ENCODE measurements at regions not wholly inside any gene's neighbourhood (a gene's known extent, or its start where the extent isn't known, plus 50 kb on each side); places are given as distances from the start of the nearest gene placed in this dataset.

DNA sequence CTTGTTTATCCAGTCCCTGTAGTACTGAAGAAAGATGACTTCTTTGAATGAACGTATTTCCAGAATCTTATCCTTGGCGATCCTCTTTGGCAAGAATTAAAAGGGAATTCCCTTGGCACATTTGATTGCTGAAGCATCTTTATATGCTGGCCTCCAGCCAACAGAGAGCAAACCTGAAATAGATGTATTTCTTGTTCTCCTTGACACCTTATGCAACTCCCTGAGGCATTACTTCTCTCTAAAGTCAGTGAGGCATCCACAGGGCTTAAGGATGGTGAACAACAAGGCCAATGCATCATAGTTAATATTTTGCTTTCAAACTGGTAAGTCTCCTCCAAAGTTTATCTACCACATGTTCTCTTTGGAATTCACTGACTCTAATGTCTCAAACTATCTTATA lies 450.9 kb upstream of the THRB start:
- no peak for DNase-seq

DNA sequence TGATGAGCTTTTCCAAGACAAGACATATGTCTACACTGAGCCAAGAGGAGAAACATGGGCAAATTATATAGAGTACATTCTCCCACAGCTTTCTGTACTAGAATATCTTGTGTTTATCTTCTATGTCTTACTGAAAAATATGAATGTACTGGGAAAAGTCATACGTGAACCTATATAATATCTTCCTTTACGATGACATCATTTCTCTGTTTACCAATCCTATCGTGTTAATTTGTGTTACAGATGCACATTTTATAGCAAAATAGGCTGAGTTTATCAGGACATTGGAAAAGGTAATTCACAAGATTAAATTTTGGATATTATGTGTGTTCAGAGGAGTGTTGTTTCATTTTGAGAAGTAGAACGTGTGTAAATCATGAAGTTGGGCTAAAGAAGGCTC lies 452.5 kb upstream of the THRB start:
- DNase-seq, result no peak

DNA sequence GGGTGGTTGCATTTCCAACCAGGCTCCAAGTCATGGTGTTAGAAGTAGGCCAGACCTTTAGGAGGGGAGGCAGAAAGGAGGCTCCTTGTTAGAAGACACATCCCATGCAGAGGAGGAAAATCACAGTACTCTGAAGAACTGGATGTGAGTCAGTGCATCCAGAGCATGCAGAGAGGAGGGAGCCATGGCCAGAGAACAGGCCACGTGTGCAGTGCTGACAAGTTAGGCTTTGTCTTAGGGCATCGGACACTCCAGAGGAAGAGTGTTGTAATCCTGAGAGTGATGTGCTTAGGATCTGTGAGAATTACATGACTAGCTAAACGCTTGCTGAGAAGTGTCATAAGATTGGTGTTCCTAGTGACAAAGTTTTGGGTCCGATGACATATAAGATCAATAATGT lies 456.5 kb upstream of the THRB start:
- DNase-seq, result no peak

DNA sequence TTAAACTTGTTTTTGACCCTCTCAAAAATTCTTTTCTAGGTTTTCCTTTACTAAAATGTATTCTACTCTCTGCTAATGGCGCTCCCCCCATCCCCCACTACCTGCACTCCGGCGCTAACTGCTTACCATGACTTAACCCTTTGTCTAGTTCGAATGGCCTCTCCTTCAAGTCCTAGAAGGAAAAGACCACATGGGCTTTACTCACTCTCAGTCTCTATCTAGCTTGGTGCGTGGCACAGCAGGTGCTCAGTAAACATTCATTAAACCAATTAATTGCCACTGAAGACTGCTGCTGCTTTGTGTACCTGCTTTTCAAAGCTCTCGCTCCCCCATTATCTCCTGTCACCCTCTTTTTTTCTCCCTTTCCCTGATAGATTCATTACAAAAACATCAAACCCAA lies 457.7 kb upstream of the THRB start:
- no peak for DNase-seq

DNA sequence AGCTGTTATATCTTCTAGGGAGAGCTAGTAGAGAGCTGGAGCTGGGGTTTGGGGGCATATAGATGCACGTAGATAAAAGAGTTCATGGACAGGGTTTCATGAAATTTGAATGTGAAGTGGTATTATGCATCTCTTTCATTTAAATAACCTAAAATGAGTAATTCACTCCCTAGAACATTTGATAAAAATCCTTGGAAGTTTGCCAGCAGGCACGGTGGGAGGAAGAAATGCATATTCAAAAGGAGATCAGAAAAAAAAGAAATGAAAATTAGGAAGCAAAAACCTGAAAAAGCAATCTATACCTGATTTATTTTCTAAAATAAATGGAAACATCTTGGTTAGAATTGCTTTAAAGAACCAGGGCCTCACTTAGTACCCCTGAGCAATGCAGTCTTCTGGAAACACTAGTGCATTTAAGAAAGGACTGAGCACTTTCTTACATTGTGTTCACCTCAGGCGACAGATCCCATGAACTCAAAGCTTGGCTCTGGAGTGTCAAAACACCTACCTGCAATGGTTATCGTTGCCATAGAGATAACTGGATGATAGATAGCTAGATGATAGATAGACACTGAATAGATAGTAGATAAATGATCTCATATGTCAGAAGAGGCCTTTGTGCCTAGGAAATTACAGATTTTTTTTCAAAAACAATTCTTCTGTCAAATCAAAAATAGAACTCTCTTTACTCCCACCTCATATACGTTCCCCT lies 458.6 kb upstream of the THRB start:
- DNase-seq, result no peak

DNA sequence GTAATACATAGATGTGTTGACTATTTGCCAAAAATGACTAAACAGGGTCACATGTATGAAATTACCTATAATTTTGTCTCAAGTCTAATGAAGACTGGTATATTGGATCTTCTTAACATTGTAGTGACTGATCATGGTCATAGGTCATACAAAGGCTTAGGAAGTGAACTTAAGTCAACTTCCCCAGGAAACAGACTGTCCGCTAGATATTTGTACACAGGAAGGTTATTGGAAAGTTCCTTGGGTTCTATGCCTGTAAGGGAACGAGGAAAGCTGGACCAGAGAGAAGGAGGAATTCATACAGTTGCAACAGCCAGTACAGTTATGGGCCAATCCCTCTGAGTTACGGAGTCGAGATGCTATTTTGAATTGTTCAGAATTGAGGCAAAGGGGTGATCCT lies 462.0 kb upstream of the THRB start:
- DNase-seq, result no peak

DNA sequence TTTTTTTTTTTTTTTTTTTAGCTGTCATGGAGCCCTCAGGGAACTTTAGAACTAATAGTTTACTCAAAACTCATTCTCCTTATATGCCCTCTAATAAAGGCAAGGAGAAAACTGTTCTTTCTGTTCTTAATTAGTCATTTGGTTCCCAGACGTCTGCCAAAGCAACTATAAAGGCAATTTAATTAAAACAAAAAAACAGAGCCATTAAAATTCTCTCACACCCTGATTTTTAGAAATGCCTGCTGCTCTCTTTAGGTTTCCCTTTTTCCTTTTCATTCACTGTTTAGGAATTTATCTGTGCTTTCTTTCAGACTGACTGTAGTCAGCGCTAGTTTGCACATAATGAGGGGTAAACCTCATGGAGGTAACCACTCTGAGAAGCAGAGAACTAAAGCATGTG lies 463.6 kb upstream of the THRB start:
- no peak for DNase-seq

DNA sequence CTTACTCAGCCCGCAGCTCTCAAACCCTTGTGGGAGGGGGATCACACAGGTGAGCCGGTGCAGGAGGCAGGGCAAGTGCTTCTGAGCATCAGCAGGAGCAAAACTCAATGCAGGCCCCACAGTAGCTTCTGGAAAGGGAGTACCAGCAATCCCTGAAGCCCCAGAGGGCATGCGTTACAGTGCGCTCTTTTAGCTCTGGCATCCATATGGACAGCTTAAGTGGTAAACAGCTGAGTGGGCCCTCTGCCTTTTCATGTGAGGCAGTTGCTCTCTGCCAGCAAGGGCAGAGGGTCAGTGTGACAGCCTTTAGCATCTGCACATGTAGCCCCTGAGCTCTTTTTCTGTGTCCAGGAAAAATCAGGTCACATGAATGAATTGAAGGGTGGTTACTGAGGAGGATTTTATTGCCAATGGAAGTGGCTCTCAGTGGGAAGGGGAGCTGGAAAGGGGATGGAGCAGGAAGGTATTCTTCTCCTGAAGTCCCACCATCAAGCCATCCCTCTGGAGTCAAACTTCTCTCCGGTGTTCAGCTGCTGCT lies 464.3 kb upstream of the THRB start:
- no peak for DNase-seq

DNA sequence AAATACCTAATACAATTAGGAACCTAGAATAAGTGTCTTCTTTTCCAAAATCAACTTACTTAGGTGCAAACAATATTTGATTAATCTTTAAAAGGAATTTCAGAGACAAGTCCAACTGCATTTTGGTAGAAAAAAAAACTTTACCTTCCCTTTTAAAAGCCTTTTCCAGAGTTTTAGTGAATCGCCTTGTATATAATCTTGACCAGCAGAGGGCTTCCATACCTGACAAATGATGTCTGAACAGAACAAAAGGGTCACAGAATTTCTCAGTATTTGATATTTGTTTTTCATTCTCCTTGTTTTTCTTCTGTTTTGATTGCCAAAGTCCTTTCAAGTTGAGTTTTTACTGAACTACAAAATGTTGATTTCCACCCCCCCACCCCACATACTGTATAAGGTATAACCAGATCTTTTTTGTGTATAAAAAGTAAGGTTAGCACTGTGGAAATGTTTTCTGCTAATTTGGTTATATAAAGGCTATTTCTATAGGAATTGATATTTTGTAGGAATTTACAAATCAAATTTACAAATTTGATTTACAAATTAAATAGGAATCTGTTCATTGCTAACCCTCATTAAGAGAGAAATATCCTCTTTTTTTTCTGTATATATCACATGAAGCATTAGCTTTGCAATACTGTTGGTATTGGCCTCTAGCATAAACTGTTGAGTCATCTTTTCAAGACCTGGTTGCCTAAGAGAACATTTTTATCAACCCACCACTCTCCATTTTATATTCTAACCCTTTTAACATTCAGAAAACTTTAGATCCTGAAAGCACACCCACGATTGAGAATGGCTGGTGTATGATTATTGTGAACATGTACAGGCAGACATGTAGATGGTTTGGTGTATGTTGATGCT lies 464.1 kb upstream of the RARB start:
- DNase-seq, result no peak

DNA sequence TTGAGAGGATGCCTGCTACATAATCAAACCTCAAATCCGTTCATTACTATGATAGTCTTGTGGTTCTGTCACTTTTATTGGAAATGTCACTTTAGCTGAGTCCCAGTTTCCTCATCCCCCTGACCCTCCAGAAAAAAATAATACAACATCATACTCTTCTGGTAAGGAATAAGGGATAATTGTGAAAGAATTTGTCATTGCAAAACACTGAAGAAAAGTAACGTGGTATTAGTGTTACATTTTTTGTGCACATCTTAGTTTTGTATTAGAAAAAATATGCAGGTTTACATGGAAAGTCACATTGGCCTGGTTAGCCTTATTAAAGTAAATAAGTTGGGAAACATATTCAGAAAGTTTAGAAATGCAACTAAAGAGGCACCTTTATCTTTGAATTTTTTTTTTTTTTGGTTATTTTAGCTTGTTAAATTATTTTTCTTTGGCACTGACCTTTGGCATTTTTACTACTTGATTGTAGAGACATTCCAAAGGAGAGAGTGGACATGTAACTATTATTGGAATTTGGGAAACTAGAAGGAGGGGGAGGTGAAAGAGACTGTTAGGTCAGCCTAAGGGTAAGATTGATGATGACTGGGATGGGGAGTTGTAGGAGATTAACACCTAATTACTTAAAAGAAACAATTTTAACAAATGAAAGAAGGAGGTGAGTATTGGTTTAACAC lies 462.2 kb upstream of the RARB start:
- DNase-seq, result no peak

DNA sequence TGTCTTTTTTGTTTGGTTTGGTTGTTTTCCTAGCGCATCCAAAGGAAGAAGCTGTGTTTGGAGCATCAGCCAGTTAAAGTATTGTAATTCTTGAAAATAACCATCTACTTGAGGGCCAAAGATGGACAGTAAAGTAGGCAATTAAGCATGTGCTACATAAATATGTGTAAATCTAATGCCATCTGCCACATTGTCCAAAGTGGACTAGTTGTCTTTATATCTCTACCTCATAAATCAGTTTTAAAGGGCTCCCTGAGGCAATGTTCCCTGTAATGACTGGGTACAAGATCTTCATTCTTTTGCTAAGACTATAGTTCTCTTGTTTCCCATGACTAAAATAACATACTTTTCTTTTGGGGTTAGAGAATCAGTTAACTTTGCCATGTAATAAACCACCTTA lies 460.0 kb upstream of the RARB start:
- DNase-seq, result no peak

DNA sequence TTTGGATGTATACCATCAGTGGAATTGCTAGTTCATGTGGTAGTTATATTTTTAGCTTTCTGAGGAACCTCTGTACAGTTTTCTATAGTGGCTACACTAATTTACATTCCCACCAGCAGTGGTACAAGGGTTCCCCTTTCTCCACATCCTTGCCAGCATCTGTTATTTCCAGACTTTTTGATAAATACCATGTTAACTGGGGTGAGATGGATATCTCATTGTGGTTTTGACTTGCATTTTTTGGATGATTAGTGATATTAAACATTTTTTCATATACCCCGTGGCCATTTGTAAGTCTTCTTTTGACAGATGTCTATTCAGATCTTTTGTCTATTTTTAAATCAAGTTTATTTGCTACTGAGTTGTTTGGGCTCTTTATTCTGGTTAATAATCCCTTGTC lies 455.6 kb upstream of the RARB start:
- no peak for DNase-seq

DNA sequence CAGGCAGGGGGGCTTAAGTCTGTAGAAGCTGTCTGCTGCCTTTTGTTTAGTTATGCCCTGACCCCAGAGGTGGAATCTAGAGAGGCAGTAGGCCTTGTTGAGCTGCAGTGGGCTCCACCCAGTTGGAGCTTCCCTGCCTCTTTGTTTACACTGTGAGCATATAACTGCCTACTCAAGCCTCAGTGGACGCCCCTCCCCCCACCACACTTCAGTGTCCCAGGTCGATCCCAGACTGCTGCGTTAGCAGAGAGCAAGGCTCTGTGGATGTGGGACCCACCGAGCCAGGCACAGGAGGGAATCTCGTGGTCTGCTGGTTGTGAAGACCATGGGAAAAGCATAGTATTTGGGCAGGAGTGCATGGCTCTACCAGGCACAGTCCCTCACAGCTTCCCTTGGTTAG lies 446.8 kb upstream of the RARB start:
- DNase-seq, result no peak

DNA sequence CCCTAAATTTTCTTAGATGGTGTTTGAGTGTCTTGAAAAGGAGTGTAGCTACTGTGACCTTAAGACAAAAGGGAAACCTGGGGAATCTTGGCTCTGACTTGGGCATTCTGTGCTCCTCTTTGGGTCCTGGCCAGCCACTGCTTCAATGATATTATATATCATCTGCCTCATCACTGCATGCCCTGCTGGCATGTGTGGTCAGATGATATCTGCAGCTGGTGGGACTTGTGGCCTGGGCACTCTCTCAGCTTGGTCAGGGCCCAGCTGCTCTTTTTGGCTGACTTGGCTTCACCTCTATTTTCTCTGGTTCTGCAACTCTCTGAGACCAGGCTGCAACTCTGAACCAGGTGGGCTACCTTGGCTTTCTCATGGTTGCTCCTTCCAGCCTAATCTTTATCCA lies 446.1 kb upstream of the RARB start:
- no peak for DNase-seq

DNA sequence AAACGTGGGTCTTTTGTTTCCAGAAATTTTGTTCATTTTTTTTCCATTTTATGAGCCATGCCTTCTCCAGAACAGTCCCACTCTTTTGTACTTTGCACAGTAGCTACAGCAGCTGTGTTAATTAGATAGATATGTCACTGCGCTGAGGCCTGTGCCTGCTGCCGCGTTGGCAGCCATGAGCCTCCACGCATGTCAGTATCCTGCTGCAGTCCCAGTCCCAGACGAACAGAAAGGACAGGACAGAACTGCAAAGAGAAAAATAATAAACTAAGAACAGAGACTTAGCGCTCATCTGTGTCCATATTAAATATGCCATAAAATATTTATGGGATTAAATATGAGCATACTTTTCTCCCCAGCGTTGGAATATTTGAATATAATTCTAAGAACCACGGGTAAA lies 442.4 kb upstream of the RARB start:
- no peak for DNase-seq

DNA sequence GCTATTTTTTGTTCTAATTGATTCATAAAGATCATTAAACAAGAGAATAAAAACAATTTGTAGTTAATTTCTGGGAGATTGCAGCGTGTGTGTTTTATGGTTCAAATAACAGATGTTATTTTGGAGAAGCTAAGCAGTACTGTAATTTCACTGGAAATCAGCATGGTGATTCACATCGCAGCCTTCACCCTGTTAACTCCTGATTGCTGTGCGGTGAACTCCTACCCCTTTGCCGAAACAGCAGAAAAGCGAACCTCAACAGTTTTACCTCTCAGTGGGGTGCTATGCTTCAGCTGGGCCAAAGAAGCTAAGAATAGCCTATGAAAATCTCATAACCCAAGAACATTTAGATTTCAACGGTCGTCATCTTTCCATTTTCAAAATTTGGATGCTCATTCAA lies 441.5 kb upstream of the RARB start:
- DNase-seq, result no peak

DNA sequence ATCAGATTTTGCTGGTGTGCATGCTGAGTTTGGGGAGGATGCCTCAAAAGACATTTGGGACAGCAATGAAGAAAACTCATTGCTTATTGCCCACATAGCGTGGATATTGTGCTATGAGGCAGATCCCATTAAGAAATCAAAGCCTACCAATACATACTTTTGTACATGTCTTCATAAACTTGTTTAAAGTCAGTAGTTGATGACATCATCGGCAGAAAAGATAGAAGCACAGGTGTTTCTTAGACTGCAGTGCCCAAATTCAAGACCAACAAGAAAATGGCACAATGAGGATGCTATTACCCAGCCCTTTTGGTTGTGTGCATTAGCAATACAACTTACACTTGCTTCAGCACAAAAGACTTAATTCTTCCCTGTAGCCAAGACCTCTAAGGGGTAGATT lies 428.7 kb upstream of the RARB start:
- no peak for DNase-seq

DNA sequence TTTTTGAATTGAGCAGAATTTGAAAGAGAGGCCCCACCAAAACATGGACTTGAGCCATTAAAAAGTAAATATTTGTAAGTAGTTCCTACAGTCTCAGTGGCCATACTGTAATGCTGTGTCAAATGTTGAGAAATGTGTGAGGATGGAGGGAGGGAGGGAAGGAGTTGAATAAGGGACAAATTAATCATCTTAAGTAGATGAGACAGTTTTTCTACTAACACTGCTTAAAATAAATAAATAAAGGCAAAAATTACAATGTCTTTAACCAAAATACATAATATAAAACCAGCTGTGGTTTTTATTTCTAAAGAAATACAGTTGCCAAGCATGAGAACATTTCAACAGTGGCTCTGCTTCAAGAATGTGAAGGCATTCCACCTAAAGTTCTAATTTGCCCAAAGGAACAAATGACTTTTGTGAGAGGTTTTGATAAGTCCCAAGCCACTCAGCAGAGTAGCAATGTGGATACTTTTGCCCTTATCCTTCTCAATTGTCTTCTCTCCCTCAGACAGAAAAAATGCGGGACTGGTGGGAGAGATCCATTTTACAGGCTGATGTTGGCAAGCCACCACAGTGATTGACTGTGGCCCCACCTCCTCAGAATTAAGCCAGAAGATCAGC lies 427.0 kb upstream of the RARB start:
- no peak for DNase-seq

DNA sequence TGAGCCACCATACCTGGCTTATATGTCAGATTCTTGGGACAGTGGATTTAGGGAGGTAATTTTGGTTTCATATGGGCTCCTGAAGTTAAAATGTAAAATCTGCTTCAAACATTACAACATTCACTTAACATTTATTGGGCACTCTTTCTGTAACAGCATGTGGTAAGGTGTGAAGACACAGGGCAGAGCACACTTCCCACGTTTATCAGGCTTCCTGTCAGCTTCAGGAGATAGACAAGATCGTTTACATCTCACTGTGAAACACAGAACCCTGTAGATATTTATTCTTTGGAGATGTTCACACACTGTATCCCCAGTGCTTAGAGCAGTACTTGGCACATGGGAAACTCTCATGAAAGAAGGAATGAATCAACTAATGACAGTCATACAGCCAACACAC lies 426.0 kb upstream of the RARB start:
- no peak for DNase-seq

DNA sequence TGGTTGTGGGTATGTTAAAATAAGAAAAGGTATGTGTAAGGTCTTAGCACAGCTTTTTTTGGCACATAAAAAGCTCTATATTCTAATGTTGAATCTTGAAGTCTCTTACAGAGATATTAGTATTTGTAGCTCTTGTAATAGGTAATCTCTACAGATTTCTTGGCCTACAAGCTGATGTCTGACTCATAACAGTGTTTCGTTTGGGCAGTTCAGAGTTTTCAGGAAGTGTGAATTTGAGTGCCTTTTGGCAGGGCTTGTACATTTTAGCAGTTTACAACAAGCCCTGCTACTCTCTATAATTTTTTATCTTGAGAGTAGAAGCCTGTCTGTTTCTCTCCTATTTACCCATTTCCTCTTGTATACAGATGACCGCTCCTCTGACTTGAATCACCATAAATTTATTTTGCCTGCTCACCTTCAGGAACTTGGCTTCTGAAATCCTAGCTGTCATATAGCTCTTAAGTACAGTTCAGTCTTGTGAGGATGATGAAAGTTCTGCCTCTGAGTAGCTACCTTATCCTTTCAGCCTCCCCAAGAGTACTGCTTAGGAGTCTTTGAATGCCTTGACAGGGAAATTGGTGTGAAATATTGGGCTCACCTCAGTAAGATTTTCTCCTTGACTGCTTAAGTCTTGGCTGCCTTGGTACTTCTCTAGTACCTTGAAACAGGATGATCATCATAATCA lies 419.9 kb upstream of the RARB start:
- DNase-seq, result no peak

DNA sequence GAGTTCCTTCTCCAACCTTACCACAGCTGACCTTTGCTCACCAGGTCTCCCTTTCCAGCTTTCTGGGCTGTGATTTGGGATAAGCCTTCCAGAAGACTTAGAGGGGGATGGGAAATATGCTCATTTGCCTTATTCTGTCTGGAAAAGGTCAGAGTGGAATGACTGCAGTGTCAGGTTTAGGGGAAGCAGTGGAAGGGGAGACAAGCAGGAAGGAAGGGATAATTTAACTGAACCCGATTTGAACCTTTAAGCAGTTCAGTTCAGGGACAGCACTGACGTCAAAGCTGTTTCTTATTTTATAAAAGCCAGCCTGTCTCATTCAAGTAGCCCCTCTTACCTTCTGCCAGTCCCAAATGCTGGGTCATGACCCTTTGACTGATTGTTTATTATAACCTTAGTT lies 418.4 kb upstream of the RARB start:
- no peak for DNase-seq

DNA sequence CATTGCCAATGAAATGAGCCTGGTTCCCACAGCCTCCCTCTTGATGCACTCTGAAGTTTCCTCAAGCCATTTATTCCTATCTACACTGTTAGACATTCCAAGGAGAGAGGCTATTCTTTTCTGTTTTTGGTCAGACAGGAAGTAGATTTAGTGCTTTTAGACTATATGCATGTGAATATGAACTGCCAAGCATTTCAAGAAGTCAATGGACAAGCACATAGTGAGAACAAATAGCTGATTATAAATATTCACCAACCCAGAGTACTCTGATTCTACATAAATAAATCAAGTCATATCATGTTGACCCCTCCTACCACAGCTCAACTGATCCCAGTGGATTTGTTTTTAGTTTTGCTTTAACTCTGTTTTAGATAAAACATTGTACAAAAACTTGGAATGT lies 412.5 kb upstream of the RARB start:
- no peak for DNase-seq

DNA sequence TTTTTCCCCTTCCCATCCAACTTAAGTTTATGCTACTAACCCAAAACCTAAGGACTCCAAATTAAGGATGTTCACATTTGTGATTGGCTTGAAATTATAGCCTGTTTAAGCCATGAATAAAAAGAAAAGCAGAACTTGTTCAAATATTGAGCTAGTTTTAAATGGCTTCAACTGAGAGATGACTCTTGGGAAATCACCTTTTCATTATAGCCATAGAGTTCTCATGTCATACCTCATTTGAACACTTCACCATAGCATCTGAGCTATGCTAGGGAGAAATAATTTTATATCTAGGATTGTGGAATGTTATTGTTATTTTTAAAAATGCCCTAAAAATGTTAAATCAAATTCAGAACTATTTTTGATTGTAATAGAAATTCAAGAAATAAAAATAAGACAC lies 409.2 kb upstream of the RARB start:
- DNase-seq, result no peak
